H1 (cell line): ENCODE measurements at regions not wholly inside any gene's neighbourhood (a gene's known extent, or its start where the extent isn't known, plus 50 kb on each side); places are given as distances from the start of the nearest gene placed in this dataset.

Experiments used
- CTCF ChIA-PET: fragments of 300-600 bp; sonication (Branson Sonifier 250); formaldehyde crosslinking; loops from one replicate; lab custom pipeline; 2021; ENCODE audit not compliant: partially characterized antibody; lab: Charles Lee
- POLR2A ChIA-PET: fragments of 300-600 bp; sonication (Branson Sonifier 250); formaldehyde crosslinking; loops from one replicate; lab custom pipeline; 2021; ENCODE audit warnings: inconsistent platforms; ENCODE audit not compliant: partially characterized antibody; lab: Charles Lee
- DNase-seq, 2 experiments: peaks; one replicate each; pipeline versions ENCODE4 v3.0.0 to v3.0.0-alpha.2; 2010 to 2022; ENCODE audit warnings: low spot score in 2 of 2, low read depth in 1 of 2, mixed read lengths in 1 of 2
- FAIRE-seq: peaks from 2 replicates; lab custom pipeline; 2011; peaks lifted over from hg19 to GRCh38; lab: Jason Lieb, UNC
- H2AFZ ChIP-seq: 2 replicates; pipeline ENCODE4 v1.8.1; 2012; ENCODE audit warnings: low read length, inconsistent platforms
- H2AK5ac ChIP-seq: 2 replicates; pipeline ENCODE4 v1.6.1; 2013; ENCODE audit warnings: low read depth, low read length
- H2BK120ac ChIP-seq: replicated peaks from 2 replicates; pipeline ENCODE3; 2013; ENCODE audit warnings: low read depth, low read length, inconsistent platforms
- H2BK12ac ChIP-seq: 2 replicates; pipeline ENCODE4 v1.6.1; 2013; ENCODE audit warnings: low read depth, low read length
- H2BK15ac ChIP-seq: 2 replicates; pipeline ENCODE4 v1.6.1; 2013; ENCODE audit warnings: low read length
- H2BK20ac ChIP-seq: 2 replicates; pipeline ENCODE4 v1.6.1; 2013; ENCODE audit warnings: low read length
- H2BK5ac ChIP-seq: 2 replicates; pipeline ENCODE4 v1.6.1; 2013; ENCODE audit warnings: low read depth, low read length
- H3K14ac ChIP-seq: 2 replicates; pipeline ENCODE4 v1.6.1; 2013; ENCODE audit warnings: inconsistent platforms; ENCODE audit not compliant: insufficient read length
- H3K18ac ChIP-seq: 2 replicates; pipeline ENCODE4 v1.6.1; 2013; ENCODE audit warnings: low read length; ENCODE audit errors: extremely low read depth
- H3K23ac ChIP-seq: 2 replicates; pipeline ENCODE4 v1.6.1; 2013; ENCODE audit warnings: inconsistent platforms; ENCODE audit not compliant: insufficient read length
- H3K23me2 ChIP-seq: 2 replicates; pipeline ENCODE4 v1.6.1; 2013; ENCODE audit warnings: low read depth, low read length
- H3K27ac ChIP-seq: 2 replicates; pipeline ENCODE4 v1.6.1; 2011; ENCODE audit warnings: low read depth, low read length, inconsistent platforms
- H3K27me3 ChIP-seq, 4 experiments: replicated peaks in 1 of 4; 1 replicate in 1 of 4; 2 replicates in 3 of 4; pipeline versions ENCODE4 v1.6.1 to v1.8.1; 2011 to 2013; ENCODE audit warnings: low read length in 3 of 4, mild to moderate bottlenecking in 3 of 4, inconsistent platforms in 2 of 4, mixed read lengths in 2 of 4, moderate library complexity in 1 of 4; ENCODE audit not compliant: control insufficient read depth in 3 of 4, insufficient read depth in 3 of 4; ENCODE audit errors: extremely low read depth in 1 of 4
- H3K36me3 ChIP-seq, 4 experiments: 2 replicates each; pipeline versions ENCODE4 v1.6.1 to v1.8.1; 2011 to 2013; ENCODE audit warnings: mild to moderate bottlenecking in 4 of 4, low read length in 3 of 4, moderate library complexity in 2 of 4, control low read depth in 1 of 4, inconsistent platforms in 1 of 4; ENCODE audit not compliant: insufficient read depth in 4 of 4, control insufficient read depth in 2 of 4
- H3K4ac ChIP-seq: replicated peaks from 2 replicates; pipeline ENCODE3; 2013; ENCODE audit warnings: low read length, low read depth, mixed read lengths, inconsistent platforms; ENCODE audit not compliant: insufficient read length
- H3K4me1 ChIP-seq, 4 experiments: replicated peaks in 1 of 4; 1 replicate in 1 of 4; 2 replicates in 3 of 4; pipeline versions ENCODE4 v1.6.1 to v1.8.1; 2011 to 2013; ENCODE audit warnings: low read length in 3 of 4, inconsistent platforms in 2 of 4, mixed read lengths in 1 of 4; ENCODE audit not compliant: insufficient read depth in 4 of 4, control insufficient read depth in 3 of 4
- H3K4me2 ChIP-seq, 2 experiments: 2 replicates each; pipeline versions ENCODE4 v1.6.1 to v1.8.1; 2011 to 2013; ENCODE audit warnings: low read depth in 2 of 2, low read length in 2 of 2, control low read depth in 1 of 2, inconsistent platforms in 1 of 2, mild to moderate bottlenecking in 1 of 2; ENCODE audit not compliant: insufficient read depth in 1 of 2
- H3K4me3 ChIP-seq, 4 experiments: fragments of 200-600, 300-600 bp in 1 of 4; sonication (generic), shearing (Covaris generic), sonication (Bioruptor Twin) in 1 of 4; 2 replicates each; pipeline versions ENCODE4 v1.5.1 to v1.8.1; 2011 to 2016; ENCODE audit warnings: low read length in 4 of 4, low read depth in 3 of 4, control low read depth in 2 of 4, inconsistent platforms in 2 of 4, mild to moderate bottlenecking in 2 of 4, mixed read lengths in 1 of 4, moderate library complexity in 1 of 4; ENCODE audit not compliant: insufficient read depth in 2 of 4; ENCODE audit errors: extremely low read depth in 1 of 4
- H3K56ac ChIP-seq: replicated peaks from 2 replicates; pipeline ENCODE3; 2013; ENCODE audit warnings: low read depth, mild to moderate bottlenecking, mixed read lengths, low read length, inconsistent platforms; ENCODE audit not compliant: insufficient read length
- H3K79me1 ChIP-seq: 2 replicates; pipeline ENCODE4 v1.6.1; 2013; ENCODE audit warnings: low read depth, low read length, control low read depth
- H3K79me2 ChIP-seq, 2 experiments: 2 replicates each; pipeline versions ENCODE4 v1.6.1 to v1.8.1; 2012 to 2013; ENCODE audit warnings: low read length in 2 of 2, mild to moderate bottlenecking in 2 of 2, inconsistent platforms in 1 of 2; ENCODE audit not compliant: insufficient read depth in 2 of 2, control insufficient read depth in 1 of 2
- H3K9ac ChIP-seq, 4 experiments: replicated peaks in 1 of 4; 1 replicate in 1 of 4; 2 replicates in 3 of 4; pipeline versions ENCODE4 v1.6.1 to v1.8.1; 2011 to 2013; ENCODE audit warnings: low read depth in 3 of 4, low read length in 3 of 4, control low read depth in 2 of 4, mild to moderate bottlenecking in 2 of 4, moderate library complexity in 2 of 4, inconsistent platforms in 1 of 4; ENCODE audit errors: extremely low read depth in 1 of 4
- H3K9me3 ChIP-seq, 2 experiments: 2 replicates each; pipeline versions ENCODE4 v1.6.1 to v1.8.1; 2012 to 2013; ENCODE audit warnings: mild to moderate bottlenecking in 2 of 2, moderate library complexity in 2 of 2, control low read depth in 1 of 2, inconsistent platforms in 1 of 2, low read depth in 1 of 2, low read length in 1 of 2, mixed read lengths in 1 of 2; ENCODE audit not compliant: insufficient read depth in 2 of 2
- H4K20me1 ChIP-seq, 2 experiments: replicated peaks in 1 of 2; 2 replicates each; pipeline versions ENCODE3 to v1.8.1; 2011 to 2013; ENCODE audit warnings: inconsistent platforms in 2 of 2, low read length in 2 of 2, mild to moderate bottlenecking in 1 of 2; ENCODE audit not compliant: insufficient read depth in 2 of 2, control insufficient read depth in 1 of 2
- H4K5ac ChIP-seq: 2 replicates; pipeline ENCODE4 v1.6.1; 2013; ENCODE audit warnings: low read length, low read depth, mixed read lengths, inconsistent platforms; ENCODE audit not compliant: insufficient read length
- H4K8ac ChIP-seq: 2 replicates; pipeline ENCODE4 v1.8.0; 2013; ENCODE audit warnings: mild to moderate bottlenecking, moderate library complexity, low read length, inconsistent platforms; ENCODE audit not compliant: insufficient read depth; ENCODE audit errors: extremely low read depth
- H4K91ac ChIP-seq: replicated peaks from 2 replicates; pipeline ENCODE3; 2013; ENCODE audit warnings: low read length, mixed read lengths, inconsistent platforms; ENCODE audit not compliant: insufficient read length
- BCL11A ChIP-seq, 2 experiments: IDR thresholded peaks; one replicate each; pipeline ENCODE4 v1.6.1; 2011; ENCODE audit warnings: low read depth in 2 of 2, low read length in 2 of 2, mild to moderate bottlenecking in 2 of 2
- KDM1A ChIP-seq: fragments of 200-600, 300-600 bp; sonication (generic); IDR thresholded peaks from 2 replicates; pipeline ENCODE4 v1.7.1; 2016; ENCODE audit warnings: mild to moderate bottlenecking, low read length, borderline replicate concordance
- KDM5A ChIP-seq: fragments of 200-600 bp; IDR thresholded peaks from 2 replicates; pipeline ENCODE4 v1.7.1; 2012; ENCODE audit warnings: mild to moderate bottlenecking, low read length, inconsistent platforms, mixed read lengths
- RFX5 ChIP-seq: IDR thresholded peaks from 2 replicates; pipeline ENCODE4 v1.6.1; 2011; ENCODE audit warnings: low read depth, low read length, improper control_type of control experiment, borderline replicate concordance
- SIN3A ChIP-seq, 2 experiments: IDR thresholded peaks in 1 of 2; conservative IDR thresholded peaks in 1 of 2; 2 replicates each; pipeline ENCODE4 v1.6.1; 2011 to 2012; ENCODE audit warnings: low read length in 2 of 2, improper control_type of control experiment in 1 of 2, low read depth in 1 of 2, mild to moderate bottlenecking in 1 of 2
- WGBS, 2 experiments: shearing (Covaris generic) in 1 of 2; methylation state at CpG; one replicate each; pipeline versions ENCODE4 v1.1.6 to v1.1.7; 2013 to 2015; ENCODE audit warnings: low lambda C conversion rate in 2 of 2, mixed read lengths in 2 of 2, inconsistent platforms in 1 of 2, low coverage in 1 of 2, missing lambda C conversion rate in 1 of 2; ENCODE audit not compliant: insufficient replicate concordance in 2 of 2, insufficient coverage in 1 of 2, insufficient read length in 1 of 2; ENCODE audit errors: extremely low coverage in 1 of 2, missing lambda C conversion rate in 1 of 2; 5-methylcytosine and 5-hydroxymethylcytosine counted together

DNA sequence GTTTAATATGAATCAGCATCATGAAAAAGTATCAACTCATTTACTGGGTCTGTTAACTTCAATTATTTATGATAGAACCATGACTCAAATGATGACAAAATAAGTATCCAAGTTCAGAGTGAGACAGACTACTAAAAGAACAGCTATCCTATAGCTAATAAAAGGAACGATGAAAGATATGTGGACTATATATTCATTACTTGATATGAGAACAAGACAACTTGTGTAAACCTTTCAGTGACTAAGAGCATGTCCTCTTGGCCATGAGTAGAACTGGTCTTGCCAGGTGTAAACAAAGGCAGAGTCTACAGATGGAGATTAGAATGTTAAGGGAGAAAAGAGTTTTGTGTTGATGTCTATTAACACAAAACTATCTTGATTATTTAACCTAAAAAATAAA lies 360.4 kb upstream of the ZC3H15 start:
- Histone ChIP-seq H2BK20ac (no peak overlapping the region), H2BK15ac (no peak overlapping the region), H3K18ac (no peak overlapping the region; the same call in 1 of the 2 replicates), H3K4me1 (peaks cover 5 to 23% (median 10%) of the 10 kb centered on the region in 4 experiments; a peak in 4 of 7 replicates), H3K4me3 (peak overlapping the region in 1 of 4 experiments; percentile 40; a peak in 2 of 8 replicates), H3K36me3 (no peaks in the 10 kb centered on the region), H2BK120ac (peak overlapping the region; percentile 14), H3K79me2 (no peaks in the 10 kb centered on the region), H2AFZ (no peak overlapping the region), H2AK5ac (no peak overlapping the region; the same call in 1 of the 2 replicates), H3K56ac (no peak overlapping the region), H4K8ac (no peak overlapping the region), H3K14ac (no peak overlapping the region), H4K5ac (peak overlapping the region; percentile 80), H3K27ac (no peak overlapping the region), H4K20me1 (no peaks in the 10 kb centered on the region), H2BK12ac (peak overlapping the region; percentile 33; the same call in 1 of the 2 replicates), H3K4me2 (peak overlapping the region; percentile 7 to 18; a peak in 1 of 4 replicates), H3K79me1 (no peaks in the 10 kb centered on the region), H3K23me2 (no peaks in the 10 kb centered on the region), H4K91ac (no peak overlapping the region), H3K9ac (no peak overlapping the region; a peak in 1 of 7 replicates), H3K9me3 (no peaks in the 10 kb centered on the region), H3K4ac (no peak overlapping the region), H3K27me3 (no peaks in the 10 kb centered on the region), H3K23ac (no peak overlapping the region), H2BK5ac (no peak overlapping the region)
- CTCF ChIA-PET: no interaction called here
- POLR2A ChIA-PET: no interaction called here
- no peak for TF ChIP-seq RFX5
- no peak for TF ChIP-seq KDM1A
- TF ChIP-seq SIN3A (conservative IDR thresholded peaks at IDR 0.05 in 1 of 2, IDR thresholded peaks at IDR 0.05 in 1 of 2; ENCODE audit: low read depth in 1 of 2, low read length in 2 of 2): no peak
- TF ChIP-seq BCL11A (IDR thresholded peaks at IDR 0.05; ENCODE audit: low read depth in 2 of 2, low read length in 2 of 2): no peak
- TF ChIP-seq KDM5A: no peak
- 90% methylated on average over 1 of the region's 1 CpG; no CpG with 5 or more reads in 1 of the 2 experiments for WGBS, 2 experiments
- no peak for DNase-seq
- FAIRE-seq: peak; percentile 36
